Tongue (tissue), 1 donor: ENCODE measurements at regions not wholly inside any gene's neighbourhood (a gene's known extent, or its start where the extent isn't known, plus 50 kb on each side); places are given as distances from the start of the nearest gene placed in this dataset.
"Not testable (repeated sequence)": the region's sequence is repeated elsewhere in the genome, so short reads cannot be mapped to it uniquely, and the experiment has no call there.

Experiments used
- DNase-seq: peaks from one replicate; pipeline ENCODE4 v3.0.0-alpha.2; 2015

DNA sequence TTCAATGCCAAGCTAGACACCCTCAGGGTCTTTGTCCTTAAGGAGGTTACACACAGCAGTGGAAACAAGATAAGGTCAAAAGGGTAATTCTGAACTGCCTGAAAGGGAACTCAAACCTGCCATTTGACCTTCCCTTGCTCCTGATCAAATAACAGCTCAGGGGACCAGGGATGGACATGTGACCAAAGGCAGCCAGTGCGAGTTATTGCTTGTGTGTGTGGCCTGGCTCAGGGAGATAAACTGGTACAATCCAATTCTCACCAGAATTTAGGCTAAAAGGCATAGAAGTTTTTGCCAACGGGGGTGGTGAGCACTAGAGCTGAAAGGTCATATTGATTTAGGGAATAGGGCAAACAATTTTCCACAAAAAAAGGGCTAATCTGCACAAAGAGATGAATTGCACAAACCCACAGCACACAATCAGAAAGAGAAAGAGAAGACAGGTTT, 349.9 kb upstream of the AUTS2 start:
- not testable (repeated sequence) for DNase-seq

GRCh38 chr7:69250958-69251357, 347.3 kb upstream of the AUTS2 start:
- no peak for DNase-seq

DNA sequence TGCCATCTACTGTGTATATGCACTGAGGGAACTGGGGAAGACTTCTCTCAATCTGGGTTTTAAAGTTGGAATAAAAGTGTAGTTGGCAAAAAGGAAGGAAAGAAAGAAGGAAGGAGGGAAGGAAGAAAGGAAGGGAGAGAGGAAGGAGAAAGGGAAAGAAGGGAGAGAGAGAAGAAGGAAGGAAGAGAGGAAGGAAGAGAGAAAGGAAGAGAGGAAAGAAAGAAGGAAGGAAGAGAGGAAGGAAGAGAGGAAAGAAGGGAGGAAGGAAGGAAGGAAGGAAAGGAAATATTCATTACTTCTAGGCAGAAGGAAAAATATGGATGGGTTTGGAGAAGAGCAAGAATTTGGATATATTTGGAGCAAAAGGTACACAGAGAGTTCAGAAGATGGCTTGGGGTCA, 343.6 kb upstream of the AUTS2 start:
- no peak for DNase-seq

GRCh38 chr7:69256634-69257081, 341.6 kb upstream of the AUTS2 start:
- peak; percentile 90 for DNase-seq

DNA sequence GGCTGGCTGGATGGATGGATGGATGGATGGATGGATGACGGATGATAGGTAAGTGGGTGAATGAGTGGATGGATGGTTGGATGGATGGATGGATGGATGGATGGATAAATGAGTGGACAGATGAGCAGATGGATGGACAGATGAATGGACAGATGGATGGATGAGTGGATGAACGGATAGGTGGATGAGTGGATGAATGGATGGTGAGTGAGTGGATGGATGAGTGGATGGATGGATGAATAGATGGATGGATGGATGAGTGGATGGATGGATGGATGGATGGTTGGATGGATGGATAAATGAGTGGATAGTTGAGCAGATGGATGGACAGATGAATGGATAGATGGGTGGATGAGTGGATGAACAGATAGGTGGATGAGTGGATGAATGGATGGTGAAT, 340.7 kb upstream of the AUTS2 start:
- DNase-seq = no peak

DNA sequence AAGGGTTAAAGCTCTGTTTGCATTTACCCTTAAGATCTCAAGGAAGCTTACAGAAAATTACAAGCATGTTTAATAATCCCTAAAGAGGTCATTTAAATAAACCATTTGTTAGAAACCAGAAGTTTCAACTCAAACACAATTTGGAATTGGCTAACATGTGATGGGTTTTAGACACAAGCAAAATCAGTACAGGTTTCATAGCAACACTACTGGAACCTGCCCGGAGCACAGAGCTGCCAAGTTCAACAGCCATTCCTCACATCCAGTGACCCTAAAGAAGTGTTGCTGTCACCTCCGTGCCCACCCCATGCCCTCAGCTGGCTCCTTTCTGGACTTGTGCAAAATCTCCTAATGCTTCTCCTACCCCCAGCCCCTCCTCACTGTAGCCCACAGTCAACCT, 338.8 kb upstream of the AUTS2 start:
- DNase-seq = peak; percentile 38

GRCh38 chr7:69260023-69260422, 338.3 kb upstream of the AUTS2 start:
- no peak for DNase-seq

- no peak for DNase-seq
These were observed 334.7 kb upstream of the AUTS2 start for GRCh38 chr7:69263550-69263949.

DNA sequence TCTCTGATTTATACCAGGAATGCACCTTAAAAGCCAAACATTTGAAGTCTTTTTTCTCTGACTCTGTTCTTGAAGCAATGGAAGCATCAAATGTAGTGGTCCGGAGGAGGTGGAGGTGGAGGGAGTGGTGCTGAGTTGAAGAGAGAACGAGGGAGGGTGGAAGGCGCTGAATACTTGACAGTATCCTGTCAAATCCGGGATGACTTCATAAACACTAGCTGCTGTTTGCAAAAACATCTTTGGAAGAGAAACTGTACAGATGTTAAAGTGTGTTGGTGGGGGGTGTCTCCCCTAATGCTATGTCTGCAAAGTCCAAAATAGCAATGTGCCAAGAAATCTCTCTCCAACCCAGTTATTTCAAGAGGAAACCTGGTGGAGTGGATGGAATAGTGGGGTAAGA, 328.5 kb upstream of the AUTS2 start:
- peak; percentile 64 for DNase-seq

DNA sequence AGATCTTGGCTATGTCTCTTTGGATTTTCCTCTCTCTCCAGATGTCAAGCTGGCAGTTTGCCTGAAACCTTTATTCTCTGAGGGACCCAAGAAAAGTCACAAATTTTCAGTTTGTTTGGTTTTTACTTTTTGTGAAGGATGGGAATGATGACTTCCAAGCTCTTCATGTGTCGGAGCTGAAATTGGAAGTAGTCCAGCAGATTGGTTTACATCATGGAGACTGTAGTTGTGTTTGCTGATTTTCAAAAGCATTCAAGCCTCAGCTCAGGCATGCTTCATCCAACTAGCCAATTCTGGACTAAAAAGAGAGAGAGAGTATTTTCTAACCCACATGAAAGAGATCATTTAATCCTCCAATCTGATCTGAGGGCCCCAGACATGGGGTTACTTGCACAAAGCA, 326.2 kb upstream of the AUTS2 start:
- DNase-seq = peak; percentile 74

- DNase-seq = no peak
These were observed 322.1 kb upstream of the AUTS2 start for GRCh38 chr7:69276011-69276729.

GRCh38 chr7:69277366-69277765, 320.9 kb upstream of the AUTS2 start:
- DNase-seq = no peak

DNA sequence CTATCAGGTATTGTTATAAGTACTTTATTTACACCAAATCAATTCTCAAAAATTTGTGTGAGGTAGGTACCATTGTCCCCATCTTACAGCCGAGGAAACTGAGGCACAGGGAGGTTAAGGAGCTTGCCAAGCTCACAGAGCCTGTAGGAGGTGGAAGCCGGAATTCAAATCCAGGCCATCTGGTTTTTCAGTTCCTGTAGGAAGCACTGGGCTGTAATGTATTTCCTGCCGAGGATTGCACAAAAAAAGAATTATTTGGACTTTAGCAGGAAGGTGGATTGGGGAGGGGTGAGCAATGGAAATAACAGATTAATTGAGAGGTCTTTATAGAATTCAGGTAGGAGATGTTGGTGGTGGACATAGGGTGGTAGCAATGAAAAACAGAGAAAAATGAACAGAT, 315.3 kb upstream of the AUTS2 start:
- no peak for DNase-seq

DNA sequence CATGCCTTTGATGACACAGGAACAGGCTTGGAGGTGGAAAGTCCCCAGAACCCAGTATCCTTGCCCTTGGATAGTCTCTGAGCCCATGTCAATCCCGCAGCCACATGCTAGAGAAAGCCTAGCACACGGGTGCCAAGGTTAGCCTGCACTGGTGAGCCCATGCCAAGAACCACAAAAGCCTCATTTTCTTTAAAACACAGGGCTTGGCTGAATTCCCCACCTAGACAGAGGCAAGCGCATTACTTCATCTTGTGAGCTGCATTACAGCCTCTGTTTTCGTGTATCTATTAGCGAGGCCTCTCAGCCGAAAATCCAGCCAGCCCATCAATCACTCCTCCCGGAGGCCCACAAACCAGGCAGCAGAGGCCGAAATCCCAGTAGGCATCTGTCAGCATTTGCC, 314.9 kb upstream of the AUTS2 start:
- peak; percentile 65 for DNase-seq

- DNase-seq = no peak
These were observed 312.4 kb upstream of the AUTS2 start for GRCh38 chr7:69285854-69286253.

- peak; percentile 96 for DNase-seq
These were observed 302.3 kb upstream of the AUTS2 start for GRCh38 chr7:69295977-69296376.

DNA sequence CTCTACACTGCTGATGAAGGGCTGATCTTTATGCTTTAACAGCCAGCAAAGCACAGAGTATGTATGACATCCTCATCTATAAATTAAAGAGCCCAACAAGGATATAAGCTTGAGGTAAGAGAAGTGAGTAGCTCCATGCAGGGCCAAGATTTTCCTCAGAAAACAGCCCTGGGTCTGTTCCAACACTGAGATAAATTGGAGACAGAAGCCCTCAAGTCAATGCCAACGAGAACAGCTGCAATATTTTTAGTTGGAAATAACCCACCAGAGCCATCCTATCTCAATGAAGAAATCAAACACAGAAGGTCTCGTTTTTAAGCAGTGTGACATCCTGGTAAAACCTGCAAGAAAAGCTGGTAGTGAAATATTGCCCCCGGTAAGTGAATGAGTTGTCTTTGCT, 297.0 kb upstream of the AUTS2 start:
- DNase-seq = peak; percentile 90

- no peak for DNase-seq
These were observed 288.7 kb upstream of the AUTS2 start for GRCh38 chr7:69309601-69310000.

GRCh38 chr7:69311489-69311888, 286.8 kb upstream of the AUTS2 start:
- DNase-seq = no peak

DNA sequence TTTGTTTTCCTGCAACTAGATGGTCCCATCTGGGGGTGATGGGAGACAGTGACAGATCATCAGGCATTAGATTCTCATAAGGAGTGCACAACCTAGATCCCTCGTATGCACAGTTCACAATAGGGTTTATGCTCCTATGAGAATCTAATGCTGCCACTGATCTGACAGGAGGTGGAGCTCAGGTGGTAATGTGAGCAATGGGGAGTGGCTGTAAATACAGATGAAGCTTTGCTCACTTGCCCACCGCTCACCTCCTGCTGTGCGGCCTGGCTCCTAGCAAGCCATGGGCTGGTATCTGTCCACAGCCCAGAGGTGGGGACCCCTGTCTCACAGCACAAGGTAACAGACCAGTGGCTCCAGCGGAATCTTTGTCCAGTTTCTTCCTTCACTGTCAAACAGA, 284.4 kb upstream of the AUTS2 start:
- not testable (repeated sequence) for DNase-seq

GRCh38 chr7:69318794-69319193, 279.5 kb upstream of the AUTS2 start:
- no peak for DNase-seq

- no peak for DNase-seq
These were observed 269.8 kb upstream of the AUTS2 start for GRCh38 chr7:69328516-69328915.

GRCh38 chr7:69334701-69335100, 263.6 kb upstream of the AUTS2 start:
- DNase-seq = no peak

GRCh38 chr7:69335331-69335730, 262.9 kb upstream of the AUTS2 start:
- DNase-seq = no peak

GRCh38 chr7:69336976-69337375, 261.3 kb upstream of the AUTS2 start:
- no peak for DNase-seq
